Liver (tissue), 8 donors: ENCODE measurements at regions not wholly inside any gene's neighbourhood (a gene's known extent, or its start where the extent isn't known, plus 50 kb on each side); places are given as distances from the start of the nearest gene placed in this dataset.

Source experiments
- DNase-seq: peaks from one replicate; pipeline ENCODE4 v3.0.0-alpha.2; 2017; ENCODE audit warnings: low spot score
- H3K27ac ChIP-seq, 2 donors: one replicate each; pipeline ENCODE4 v1.7.0; 2013; ENCODE audit warnings: inconsistent platforms in 2 of 2, low read length in 2 of 2, control low read depth in 1 of 2, low read depth in 1 of 2, mild to moderate bottlenecking in 1 of 2
- H3K27me3 ChIP-seq, 4 donors: one replicate each; pipeline versions ENCODE4 v1.6.1 to v1.7.0; 2013; ENCODE audit warnings: low read length in 3 of 4, inconsistent platforms in 1 of 4, mild to moderate bottlenecking in 1 of 4, moderate library complexity in 1 of 4; ENCODE audit not compliant: control insufficient read depth in 4 of 4, insufficient read depth in 4 of 4
- H3K36me3 ChIP-seq, 4 donors: one replicate each; pipeline versions ENCODE4 v1.6.1 to v1.7.0; 2013; ENCODE audit warnings: low read length in 3 of 4, mild to moderate bottlenecking in 3 of 4, low read depth in 1 of 4, moderate library complexity in 1 of 4; ENCODE audit not compliant: control insufficient read depth in 4 of 4, insufficient read depth in 3 of 4
- H3K4me1 ChIP-seq, 4 donors: one replicate each; pipeline versions ENCODE4 v1.6.1 to v1.7.0; 2013; ENCODE audit warnings: low read length in 3 of 4, mild to moderate bottlenecking in 3 of 4, moderate library complexity in 1 of 4; ENCODE audit not compliant: control insufficient read depth in 4 of 4, insufficient read depth in 4 of 4
- H3K4me3 ChIP-seq, 3 donors: one replicate each; pipeline versions ENCODE4 v1.6.1 to v1.7.0; 2013; ENCODE audit warnings: low read length in 3 of 3, control low read depth in 1 of 3, low read depth in 1 of 3, mild to moderate bottlenecking in 1 of 3
- H3K9ac ChIP-seq, 2 donors: one replicate each; pipeline ENCODE4 v1.7.0; 2013; ENCODE audit warnings: low read length in 2 of 2, mild to moderate bottlenecking in 2 of 2, moderate library complexity in 2 of 2, control low read depth in 1 of 2, low read depth in 1 of 2
- H3K9me3 ChIP-seq, 4 donors: one replicate each; pipeline versions ENCODE4 v1.6.1 to v1.7.0; 2013; ENCODE audit warnings: low read length in 3 of 4; ENCODE audit not compliant: control insufficient read depth in 4 of 4
- EGR1 ChIP-seq, 2 donors: IDR thresholded peaks; 2 replicates each; pipeline ENCODE4 v1.6.1; 2016 to 2018; ENCODE audit warnings: antibody characterized with exemption in 2 of 2, low read depth in 2 of 2
- FOXA1 ChIP-seq: IDR thresholded peaks from 2 replicates; pipeline ENCODE4 v1.6.1; 2016; ENCODE audit warnings: antibody characterized with exemption
- FOXA2 ChIP-seq: IDR thresholded peaks from 2 replicates; pipeline ENCODE4 v1.6.1; 2016; ENCODE audit warnings: antibody characterized with exemption
- GABPA ChIP-seq, 2 donors: IDR thresholded peaks in 1 of 2; conservative IDR thresholded peaks in 1 of 2; 2 replicates each; pipeline ENCODE4 v1.6.1; 2016; ENCODE audit warnings: antibody characterized with exemption in 2 of 2, mild to moderate bottlenecking in 1 of 2, moderate library complexity in 1 of 2
- HNF4A ChIP-seq, 2 donors: conservative IDR thresholded peaks; 2 replicates each; pipeline ENCODE4 v1.6.1; 2016; ENCODE audit warnings: antibody characterized with exemption in 2 of 2, mild to moderate bottlenecking in 2 of 2
- HNF4G ChIP-seq: IDR thresholded peaks from 2 replicates; pipeline ENCODE4 v1.6.1; 2016; ENCODE audit warnings: antibody characterized with exemption
- JUND ChIP-seq, 2 donors: IDR thresholded peaks; 2 replicates each; pipeline ENCODE4 v1.6.1; 2016; ENCODE audit warnings: antibody characterized with exemption in 2 of 2
- NR2F2 ChIP-seq: IDR thresholded peaks from 2 replicates; pipeline ENCODE4 v1.6.1; 2016; ENCODE audit warnings: antibody characterized with exemption
- RAD21 ChIP-seq, 2 donors: IDR thresholded peaks; 2 replicates each; pipeline ENCODE4 v1.6.1; 2016; ENCODE audit warnings: antibody characterized with exemption in 2 of 2, mild to moderate bottlenecking in 2 of 2
- RXRA ChIP-seq, 2 donors: IDR thresholded peaks; 2 replicates each; pipeline ENCODE4 v1.6.1; 2017 to 2018; ENCODE audit warnings: antibody characterized with exemption in 2 of 2, mild to moderate bottlenecking in 1 of 2
- TAF1 ChIP-seq: conservative IDR thresholded peaks from 2 replicates; pipeline ENCODE4 v1.6.1; 2016; ENCODE audit warnings: antibody characterized with exemption, mild to moderate bottlenecking
- YY1 ChIP-seq: IDR thresholded peaks from 2 replicates; pipeline ENCODE4 v1.6.1; 2016; ENCODE audit warnings: antibody characterized with exemption, mild to moderate bottlenecking
- WGBS: extraction: QIAGEN DNeasy Blood & Tissue Kit; methylation state at CpG from one replicate; pipeline ENCODE4 v1.1.7; 2013; 5-methylcytosine and 5-hydroxymethylcytosine counted together
- TF ChIP-seq, protein P1 (sequence below): IDR thresholded peaks from 2 replicates; pipeline ENCODE4 v1.6.1; 2016; ENCODE audit warnings: antibody characterized with exemption
- TF ChIP-seq, protein P2 (sequence below): IDR thresholded peaks from 2 replicates; pipeline ENCODE4 v1.6.1; 2016; ENCODE audit warnings: antibody characterized with exemption
- TF ChIP-seq, protein P3 (sequence below): IDR thresholded peaks from 2 replicates; pipeline ENCODE4 v1.6.1; 2016; ENCODE audit warnings: antibody characterized with exemption, mild to moderate bottlenecking
- TF ChIP-seq, protein P4 (sequence below): fragments of 150-350 bp; IDR thresholded peaks from 2 replicates; pipeline ENCODE4 v1.5.1; 2017; ENCODE audit warnings: improper control_type of control experiment, low read depth, low read length; ENCODE audit not compliant: missing input control
- donor health status: healthy.
- donor health status: healthy.
- donor health status: healthy.
- donor health status: healthy.
- donor health status: healthy.

DNA sequence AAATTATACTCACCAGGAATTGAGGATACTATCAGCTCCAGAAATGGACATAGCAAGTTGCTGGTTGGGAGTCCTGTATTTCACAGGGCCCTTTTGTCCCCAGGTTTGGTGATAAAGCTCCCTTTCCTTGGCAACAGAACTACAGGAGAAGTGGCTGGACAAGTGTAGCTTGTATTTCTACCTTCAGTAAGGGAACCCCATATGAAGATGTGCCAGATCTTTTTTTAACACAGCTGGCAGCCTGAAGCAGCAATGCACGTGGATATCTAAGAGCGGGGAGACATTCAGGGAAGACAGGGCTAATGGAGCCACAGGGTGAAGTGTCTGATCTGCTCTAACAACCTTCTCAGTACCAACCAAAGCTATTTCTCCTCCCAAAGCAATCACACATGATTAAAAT, 373.9 kb upstream of the ID4 start:
- Histone ChIP-seq H3K27me3 (peaks cover 0 to 2% (median 0%) of the 10 kb centered on the region in 4 donors), H3K4me1 (no peaks in the 10 kb centered on the region), H3K9me3 (no peaks in the 10 kb centered on the region), H3K27ac (no peak overlapping the region), H3K9ac (no peak overlapping the region), H3K36me3 (no peaks in the 10 kb centered on the region), H3K4me3 (no peak overlapping the region)
- DNase-seq, result no peak
- no peak for TF ChIP-seq FOXA1
- no peak for TF ChIP-seq YY1
- no peak for TF ChIP-seq EGR1 (IDR thresholded peaks at IDR 0.05; ENCODE audit: low read depth in 2 of 2)
- no peak for TF ChIP-seq JUND (IDR thresholded peaks at IDR 0.05)
- 81% methylated on average over 2 of the region's 2 CpGs for WGBS

DNA sequence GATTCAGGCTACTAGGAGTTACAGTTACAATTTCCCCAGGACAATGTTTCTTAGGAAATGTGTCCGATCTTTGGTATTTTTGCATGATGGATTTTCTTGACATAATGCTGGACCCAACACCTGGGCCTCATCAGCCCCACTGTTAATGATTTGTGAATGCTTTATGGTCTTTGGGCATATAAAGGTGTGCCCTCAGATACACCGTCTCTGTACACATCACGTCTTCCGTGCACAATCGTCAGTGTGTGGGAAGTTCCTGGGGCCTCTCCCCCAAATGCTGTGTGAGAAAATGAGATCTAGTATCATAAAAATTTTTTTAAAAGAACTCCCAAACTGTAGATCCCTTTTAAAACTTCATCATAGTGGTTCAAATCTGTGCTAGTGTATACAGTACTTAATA, 373.2 kb upstream of the ID4 start:
- peaks cover 0 to 2% (median under 1%) of the 10 kb centered on the region in 4 donors for H3K27me3 ChIP-seq
- DNase-seq, result no peak
- WGBS, result 80% methylated on average over 5 of the region's 5 CpGs
- no peaks in the 10 kb centered on the region for H3K9me3 ChIP-seq
- no peak overlapping the region for H3K4me3 ChIP-seq
- TF ChIP-seq TAF1, result no peak
- TF ChIP-seq EGR1 (IDR thresholded peaks at IDR 0.05; ENCODE audit: low read depth in 2 of 2), result no peak
- TF ChIP-seq HNF4G, result no peak
- no peak for TF ChIP-seq FOXA2
- no peak for TF ChIP-seq GABPA (IDR thresholded peaks at IDR 0.05 in 1 of 2, conservative IDR thresholded peaks at IDR 0.05 in 1 of 2)
- TF ChIP-seq YY1, result no peak
- TF ChIP-seq, protein P1, sequence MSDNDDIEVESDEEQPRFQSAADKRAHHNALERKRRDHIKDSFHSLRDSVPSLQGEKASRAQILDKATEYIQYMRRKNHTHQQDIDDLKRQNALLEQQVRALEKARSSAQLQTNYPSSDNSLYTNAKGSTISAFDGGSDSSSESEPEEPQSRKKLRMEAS, result no peak
- H3K27ac ChIP-seq, result no peak overlapping the region
- H3K9ac ChIP-seq, result no peak overlapping the region
- H3K4me1 ChIP-seq, result no peaks in the 10 kb centered on the region
- H3K36me3 ChIP-seq, result no peaks in the 10 kb centered on the region

DNA sequence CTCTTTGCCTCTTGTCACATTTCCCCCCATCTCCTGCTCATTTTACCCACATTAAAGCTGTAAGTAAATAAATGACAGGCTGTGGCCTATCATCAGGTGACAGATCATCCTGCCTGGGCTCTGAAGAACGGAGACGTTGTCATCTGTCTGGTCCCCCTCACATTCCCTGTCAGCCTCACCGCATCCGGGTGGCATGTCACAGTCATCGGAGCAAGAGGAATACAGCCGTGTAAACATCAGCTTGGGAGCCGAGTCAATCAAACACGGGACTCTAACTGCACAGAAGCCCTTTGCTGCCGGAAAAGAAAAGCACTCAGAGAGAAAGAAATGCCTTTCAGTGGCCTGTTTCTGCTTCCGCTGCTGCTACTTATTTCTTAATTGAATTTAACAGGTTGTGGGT, 371.9 kb upstream of the ID4 start:
- no peak for DNase-seq
- Histone ChIP-seq H3K4me1 (no peaks in the 10 kb centered on the region), H3K27me3 (peaks cover 0 to 2% (median under 1%) of the 10 kb centered on the region in 4 donors), H3K4me3 (no peak overlapping the region), H3K9me3 (no peaks in the 10 kb centered on the region), H3K27ac (no peak overlapping the region), H3K36me3 (no peaks in the 10 kb centered on the region), H3K9ac (no peak overlapping the region)
- TF ChIP-seq HNF4A (conservative IDR thresholded peaks at IDR 0.05) (no peak), RAD21 (IDR thresholded peaks at IDR 0.05) (no peak), GABPA (IDR thresholded peaks at IDR 0.05 in 1 of 2, conservative IDR thresholded peaks at IDR 0.05 in 1 of 2) (no peak), NR2F2 (no peak), RXRA (IDR thresholded peaks at IDR 0.05) (no peak), FOXA1 (no peak), YY1 (no peak), HNF4G (no peak), EGR1 (IDR thresholded peaks at IDR 0.05; ENCODE audit: low read depth in 2 of 2) (no peak)
- TF ChIP-seq, protein P2, sequence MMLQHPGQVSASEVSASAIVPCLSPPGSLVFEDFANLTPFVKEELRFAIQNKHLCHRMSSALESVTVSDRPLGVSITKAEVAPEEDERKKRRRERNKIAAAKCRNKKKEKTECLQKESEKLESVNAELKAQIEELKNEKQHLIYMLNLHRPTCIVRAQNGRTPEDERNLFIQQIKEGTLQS, result no peak
- TF ChIP-seq, protein P3, sequence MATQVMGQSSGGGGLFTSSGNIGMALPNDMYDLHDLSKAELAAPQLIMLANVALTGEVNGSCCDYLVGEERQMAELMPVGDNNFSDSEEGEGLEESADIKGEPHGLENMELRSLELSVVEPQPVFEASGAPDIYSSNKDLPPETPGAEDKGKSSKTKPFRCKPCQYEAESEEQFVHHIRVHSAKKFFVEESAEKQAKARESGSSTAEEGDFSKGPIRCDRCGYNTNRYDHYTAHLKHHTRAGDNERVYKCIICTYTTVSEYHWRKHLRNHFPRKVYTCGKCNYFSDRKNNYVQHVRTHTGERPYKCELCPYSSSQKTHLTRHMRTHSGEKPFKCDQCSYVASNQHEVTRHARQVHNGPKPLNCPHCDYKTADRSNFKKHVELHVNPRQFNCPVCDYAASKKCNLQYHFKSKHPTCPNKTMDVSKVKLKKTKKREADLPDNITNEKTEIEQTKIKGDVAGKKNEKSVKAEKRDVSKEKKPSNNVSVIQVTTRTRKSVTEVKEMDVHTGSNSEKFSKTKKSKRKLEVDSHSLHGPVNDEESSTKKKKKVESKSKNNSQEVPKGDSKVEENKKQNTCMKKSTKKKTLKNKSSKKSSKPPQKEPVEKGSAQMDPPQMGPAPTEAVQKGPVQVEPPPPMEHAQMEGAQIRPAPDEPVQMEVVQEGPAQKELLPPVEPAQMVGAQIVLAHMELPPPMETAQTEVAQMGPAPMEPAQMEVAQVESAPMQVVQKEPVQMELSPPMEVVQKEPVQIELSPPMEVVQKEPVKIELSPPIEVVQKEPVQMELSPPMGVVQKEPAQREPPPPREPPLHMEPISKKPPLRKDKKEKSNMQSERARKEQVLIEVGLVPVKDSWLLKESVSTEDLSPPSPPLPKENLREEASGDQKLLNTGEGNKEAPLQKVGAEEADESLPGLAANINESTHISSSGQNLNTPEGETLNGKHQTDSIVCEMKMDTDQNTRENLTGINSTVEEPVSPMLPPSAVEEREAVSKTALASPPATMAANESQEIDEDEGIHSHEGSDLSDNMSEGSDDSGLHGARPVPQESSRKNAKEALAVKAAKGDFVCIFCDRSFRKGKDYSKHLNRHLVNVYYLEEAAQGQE, result no peak
- TF ChIP-seq, protein P4, sequence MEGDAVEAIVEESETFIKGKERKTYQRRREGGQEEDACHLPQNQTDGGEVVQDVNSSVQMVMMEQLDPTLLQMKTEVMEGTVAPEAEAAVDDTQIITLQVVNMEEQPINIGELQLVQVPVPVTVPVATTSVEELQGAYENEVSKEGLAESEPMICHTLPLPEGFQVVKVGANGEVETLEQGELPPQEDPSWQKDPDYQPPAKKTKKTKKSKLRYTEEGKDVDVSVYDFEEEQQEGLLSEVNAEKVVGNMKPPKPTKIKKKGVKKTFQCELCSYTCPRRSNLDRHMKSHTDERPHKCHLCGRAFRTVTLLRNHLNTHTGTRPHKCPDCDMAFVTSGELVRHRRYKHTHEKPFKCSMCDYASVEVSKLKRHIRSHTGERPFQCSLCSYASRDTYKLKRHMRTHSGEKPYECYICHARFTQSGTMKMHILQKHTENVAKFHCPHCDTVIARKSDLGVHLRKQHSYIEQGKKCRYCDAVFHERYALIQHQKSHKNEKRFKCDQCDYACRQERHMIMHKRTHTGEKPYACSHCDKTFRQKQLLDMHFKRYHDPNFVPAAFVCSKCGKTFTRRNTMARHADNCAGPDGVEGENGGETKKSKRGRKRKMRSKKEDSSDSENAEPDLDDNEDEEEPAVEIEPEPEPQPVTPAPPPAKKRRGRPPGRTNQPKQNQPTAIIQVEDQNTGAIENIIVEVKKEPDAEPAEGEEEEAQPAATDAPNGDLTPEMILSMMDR, result no peak
- 39% methylated on average over 10 of the region's 10 CpGs for WGBS
